Neural cell (in vitro differentiated cells): ENCODE measurements at regions not wholly inside any gene's neighbourhood (a gene's known extent, or its start where the extent isn't known, plus 50 kb on each side); places are given as distances from the start of the nearest gene placed in this dataset.

Experiments
- CTCF ChIP-seq: fragments of 450-650 bp; IDR thresholded peaks from 2 replicates; pipeline ENCODE4 v1.5.1; 2014; ENCODE audit warnings: antibody characterized with exemption, mild to moderate bottlenecking, moderate library complexity; ENCODE audit not compliant: poor library complexity, severe bottlenecking
- EP300 ChIP-seq: fragments of 450-650 bp; conservative IDR thresholded peaks from 2 replicates; pipeline ENCODE4 v1.6.1; 2014; ENCODE audit warnings: antibody characterized with exemption, mild to moderate bottlenecking, moderate library complexity; ENCODE audit not compliant: poor library complexity, severe bottlenecking
- EZH2 ChIP-seq: fragments of 200-600, 300-800 bp; shearing (Covaris generic), sonication (generic); IDR thresholded peaks from 2 replicates; pipeline ENCODE4 v1.6.1; 2014; ENCODE audit warnings: antibody characterized with exemption, low read length, borderline replicate concordance, mild to moderate bottlenecking; ENCODE audit not compliant: insufficient read depth, poor library complexity, severe bottlenecking
- POLR2AphosphoS5 ChIP-seq: IDR thresholded peaks from 2 replicates; pipeline ENCODE4 v1.6.1; 2012

- TF ChIP-seq CTCF (no peak), EP300 (no peak), EZH2 (no peak), POLR2AphosphoS5 (no peak)
Observed at GRCh38 chr9:13513286-13513685, 233.8 kb upstream of the MPDZ start.
